ENCODE measurements at regions not wholly inside any gene's neighbourhood (a gene's known extent, or its start where the extent isn't known, plus 50 kb on each side); places are given as distances from the start of the nearest gene placed in this dataset.

- H3K4me1 ChIP-seq (ENCODE audit: insufficient read depth, low read length), result peaks cover 4% of the 10 kb centered on the region; the same call in 1 of the 2 replicates
- H3K56ac ChIP-seq (ENCODE audit: insufficient read length, low read depth, low read length), result no peak overlapping the region
- H3K79me2 ChIP-seq (ENCODE audit: insufficient read depth, low read length), result no peaks in the 10 kb centered on the region
- peaks cover 12 to 21% of the 10 kb centered on the region in 2 experiments for H3K9me3 Mint-ChIP-seq
- no peak overlapping the region for H3K14ac ChIP-seq (ENCODE audit: insufficient read depth, low read length)
- H3K27me3 Mint-ChIP-seq (ENCODE audit: low read depth), result peaks cover 55% of the 10 kb centered on the region
- peaks cover 7% of the 10 kb centered on the region; the same call in 1 of the 2 replicates for H3K27me3 ChIP-seq (ENCODE audit: insufficient read depth, low read length)
- H3K27ac Mint-ChIP-seq, result no peak overlapping the region
- H2BK20ac ChIP-seq (ENCODE audit: low read depth, low read length, poor library complexity, severe bottlenecking), result no peak overlapping the region
- H3K9ac ChIP-seq (ENCODE audit: extremely low read depth, insufficient read length, low read length), result no peak overlapping the region
- whole genome bisulfite sequencing (ENCODE audit: extremely low coverage, insufficient read length, low lambda C conversion rate), result no CpG with 5 or more reads among the region's 19 CpGs
- no peak overlapping the region for H2BK120ac ChIP-seq (ENCODE audit: low read depth, low read length, poor library complexity, severe bottlenecking)
- peak; percentile 12 for DNase-seq
- H3K27ac ChIP-seq (ENCODE audit: insufficient read length, low read depth, low read length), result no peak overlapping the region
- H3K4me1 Mint-ChIP-seq, result peaks cover 21 to 22% of the 10 kb centered on the region in 2 experiments
- H3K4ac ChIP-seq (ENCODE audit: low read depth, low read length), result no peak overlapping the region
- no peak overlapping the region for H2AFZ ChIP-seq (ENCODE audit: low read length)
- H3K4me3 Mint-ChIP-seq, result no peak overlapping the region
- H4K20me1 ChIP-seq (ENCODE audit: control insufficient read depth, insufficient read depth, insufficient read length), result no peaks in the 10 kb centered on the region
- H2AK5ac ChIP-seq (ENCODE audit: insufficient read length, low read length), result no peak overlapping the region
- no peak overlapping the region for H4K8ac ChIP-seq (replicated peaks; ENCODE audit: insufficient read length, low read depth, low read length)
- H2BK5ac ChIP-seq (ENCODE audit: insufficient read length, low read length), result no peak overlapping the region
- H2BK12ac ChIP-seq (ENCODE audit: insufficient read length, low read depth, low read length), result no peak overlapping the region
- no peaks in the 10 kb centered on the region for H3K79me1 ChIP-seq (ENCODE audit: insufficient read depth, low read depth, low read length, poor library complexity, severe bottlenecking)
- no peak overlapping the region for H3K23ac ChIP-seq (ENCODE audit: insufficient read length, low read depth, low read length)
- H3K18ac ChIP-seq (ENCODE audit: insufficient read length, low read depth, low read length), result no peak overlapping the region
- H4K5ac ChIP-seq (ENCODE audit: insufficient read length, low read depth, low read length), result no peak overlapping the region
- H3K23me2 ChIP-seq (ENCODE audit: insufficient read length, low read depth, low read length, poor library complexity, severe bottlenecking), result peaks cover 2% of the 10 kb centered on the region
- H3K36me3 Mint-ChIP-seq (ENCODE audit: insufficient read depth in 1 of 3, low read depth in 3 of 3), result peaks cover 3 to 11% (median 9%) of the 10 kb centered on the region in 3 experiments; a peak in 6 of 7 replicates
- H3K9me3 ChIP-seq (ENCODE audit: control insufficient read depth, low read depth, low read length), result no peaks in the 10 kb centered on the region
- H2BK15ac ChIP-seq (ENCODE audit: low read depth, low read length), result no peak overlapping the region
- H4K91ac ChIP-seq (ENCODE audit: insufficient read length, low read depth, low read length), result no peak overlapping the region
- no peak overlapping the region for H3T11ph ChIP-seq (ENCODE audit: low read length)
- TF ChIP-seq CTCF (conservative IDR thresholded peaks at IDR 0.05), result no peak
- H3K4me2 ChIP-seq (ENCODE audit: insufficient read depth, insufficient read length, low read length), result no peak overlapping the region
Measured at GRCh38 chr2:241942416-241943208, 73.1 kb downstream of the RTP5 start.
